ENCODE measurements at regions not wholly inside any gene's neighbourhood (a gene's known extent, or its start where the extent isn't known, plus 50 kb on each side); places are given as distances from the start of the nearest gene placed in this dataset.

GRCh38 chr4:66328803-66329574 is 658.7 kb upstream of the EPHA5 start (continued):
- TF ChIP-seq, protein P1, sequence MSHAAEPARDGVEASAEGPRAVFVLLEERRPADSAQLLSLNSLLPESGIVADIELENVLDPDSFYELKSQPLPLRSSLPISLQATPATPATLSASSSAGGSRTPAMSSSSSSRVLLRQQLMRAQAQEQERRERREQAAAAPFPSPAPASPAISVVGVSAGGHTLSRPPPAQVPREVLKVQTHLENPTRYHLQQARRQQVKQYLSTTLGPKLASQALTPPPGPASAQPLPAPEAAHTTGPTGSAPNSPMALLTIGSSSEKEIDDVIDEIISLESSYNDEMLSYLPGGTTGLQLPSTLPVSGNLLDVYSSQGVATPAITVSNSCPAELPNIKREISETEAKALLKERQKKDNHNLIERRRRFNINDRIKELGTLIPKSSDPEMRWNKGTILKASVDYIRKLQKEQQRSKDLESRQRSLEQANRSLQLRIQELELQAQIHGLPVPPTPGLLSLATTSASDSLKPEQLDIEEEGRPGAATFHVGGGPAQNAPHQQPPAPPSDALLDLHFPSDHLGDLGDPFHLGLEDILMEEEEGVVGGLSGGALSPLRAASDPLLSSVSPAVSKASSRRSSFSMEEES (CRISPR knock-in tag; IDR thresholded peaks at IDR 0.05), result no peak

DNA sequence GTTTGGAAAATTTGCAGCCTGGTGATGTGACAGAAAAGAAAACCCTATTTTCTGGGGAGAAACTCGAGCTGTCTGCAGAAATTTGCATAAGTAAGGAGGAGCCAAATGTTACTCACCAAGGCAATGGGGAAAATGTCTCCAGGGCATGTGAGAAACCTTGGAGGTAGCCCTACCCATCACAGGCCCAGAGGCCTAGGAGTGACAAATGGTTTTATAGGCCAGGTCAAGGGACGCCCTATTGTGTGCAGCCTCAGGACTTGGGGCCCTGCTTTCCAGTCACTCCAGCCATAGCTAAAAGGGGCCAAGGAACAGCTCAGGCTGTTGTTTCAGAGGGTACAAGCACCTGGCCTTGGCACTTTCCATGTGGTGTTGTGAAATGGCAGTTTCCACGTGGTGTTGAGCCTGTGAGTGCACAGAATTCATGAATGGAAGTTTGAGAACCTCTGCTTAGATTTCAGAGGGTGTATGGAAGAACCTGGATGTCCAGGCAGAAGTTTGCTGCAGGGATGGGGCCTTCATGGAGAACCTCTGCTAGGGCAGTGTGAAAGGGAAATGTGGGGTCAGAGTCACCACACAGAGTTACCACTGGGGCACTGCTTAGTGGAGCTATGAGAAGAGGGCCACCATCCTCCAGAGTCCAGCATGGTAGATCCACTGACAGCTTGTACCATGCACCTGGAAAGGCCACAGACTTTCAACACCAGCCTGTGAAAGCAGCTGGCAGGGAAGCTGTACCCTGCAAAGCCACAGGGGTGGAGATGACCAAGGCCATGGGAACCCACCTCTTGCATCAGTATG is 637.6 kb upstream of the EPHA5 start:
- H3K4me3 ChIP-seq (replicated peaks in 1 of 3; ENCODE audit: insufficient read depth in 1 of 3, low read depth in 2 of 3, low read length in 3 of 3), result no peak overlapping the region
- in situ Hi-C loops (cut with HindIII; ENCODE audit: extremely low pct_ligation_motif_present, low pct_unique_long_range_greater_than_20kb) (no loop called here), intact Hi-C loops (cut with micrococcal nuclease; ENCODE audit: unreplicated experiment) (no loop called here)
- H2AFZ ChIP-seq (ENCODE audit: low read length), result no peak overlapping the region
- no TSS peak for BruUV-seq (replicated peaks)
- no peak for DNase-seq (ENCODE audit: low spot score)
- peaks cover 23% of the 10 kb centered on the region for H3K9me3 ChIP-seq (ENCODE audit: low read length)
- no peaks in the 10 kb centered on the region for H3K79me2 ChIP-seq (ENCODE audit: insufficient read depth, low read length)
- ChIA-PET CTCF (ENCODE audit: low intra/inter-chr PET ratio, low total read pairs) (no interaction called here), POLR2A (no interaction called here)
- H3K9ac ChIP-seq (ENCODE audit: insufficient read depth, low read depth, low read length), result no peak overlapping the region
- H3K4me1 ChIP-seq (ENCODE audit: insufficient read depth, low read length), result no peaks in the 10 kb centered on the region
- FAIRE-seq, result no peak
- no peaks in the 10 kb centered on the region for H3K27me3 ChIP-seq (ENCODE audit: control insufficient read depth in 1 of 2, insufficient read depth in 2 of 2, low read length in 2 of 2)
- no peak overlapping the region for H3K4me2 ChIP-seq (ENCODE audit: low read depth, low read length)
- no peak for ATAC-seq
- H3K36me3 ChIP-seq (replicated peaks in 1 of 2; ENCODE audit: control insufficient read depth in 1 of 2, insufficient read depth in 2 of 2, low read length in 2 of 2), result no peaks in the 10 kb centered on the region
- no peak overlapping the region for H3K27ac ChIP-seq (ENCODE audit: extremely low read length, insufficient read depth, low read length)
- no peaks in the 10 kb centered on the region for H4K20me1 ChIP-seq (ENCODE audit: insufficient read depth, low read length)
- 0% methylated on average over 2 of the region's 3 CpGs for WGBS (ENCODE audit: low lambda C conversion rate)
- TF ChIP-seq TGIF2 (CRISPR knock-in tag; IDR thresholded peaks at IDR 0.05) (no peak), GATAD1 (CRISPR knock-in tag; IDR thresholded peaks at IDR 0.05) (no peak), ARNT (IDR thresholded peaks at IDR 0.05) (no peak), HOMEZ (CRISPR knock-in tag; IDR thresholded peaks at IDR 0.05; ENCODE audit: low read depth) (no peak), CBX2 (IDR thresholded peaks at IDR 0.05; ENCODE audit: low read depth, low read length) (no peak), CBX2 (CRISPR knock-in tag; IDR thresholded peaks at IDR 0.05; ENCODE audit: low read depth) (no peak), ARID2 (CRISPR knock-in tag; IDR thresholded peaks at IDR 0.05; ENCODE audit: borderline replicate concordance) (no peak), ZSCAN22 (CRISPR knock-in tag; IDR thresholded peaks at IDR 0.05) (no peak), SP5 (CRISPR knock-in tag; IDR thresholded peaks at IDR 0.05; ENCODE audit: borderline replicate concordance, low read depth) (no peak), ELF3 (CRISPR knock-in tag; IDR thresholded peaks at IDR 0.05) (no peak), ZNF816 (CRISPR knock-in tag; IDR thresholded peaks at IDR 0.05; ENCODE audit: borderline replicate concordance) (no peak), CC2D1A (CRISPR knock-in tag; IDR thresholded peaks at IDR 0.05) (no peak)
- TF ChIP-seq, protein P2, sequence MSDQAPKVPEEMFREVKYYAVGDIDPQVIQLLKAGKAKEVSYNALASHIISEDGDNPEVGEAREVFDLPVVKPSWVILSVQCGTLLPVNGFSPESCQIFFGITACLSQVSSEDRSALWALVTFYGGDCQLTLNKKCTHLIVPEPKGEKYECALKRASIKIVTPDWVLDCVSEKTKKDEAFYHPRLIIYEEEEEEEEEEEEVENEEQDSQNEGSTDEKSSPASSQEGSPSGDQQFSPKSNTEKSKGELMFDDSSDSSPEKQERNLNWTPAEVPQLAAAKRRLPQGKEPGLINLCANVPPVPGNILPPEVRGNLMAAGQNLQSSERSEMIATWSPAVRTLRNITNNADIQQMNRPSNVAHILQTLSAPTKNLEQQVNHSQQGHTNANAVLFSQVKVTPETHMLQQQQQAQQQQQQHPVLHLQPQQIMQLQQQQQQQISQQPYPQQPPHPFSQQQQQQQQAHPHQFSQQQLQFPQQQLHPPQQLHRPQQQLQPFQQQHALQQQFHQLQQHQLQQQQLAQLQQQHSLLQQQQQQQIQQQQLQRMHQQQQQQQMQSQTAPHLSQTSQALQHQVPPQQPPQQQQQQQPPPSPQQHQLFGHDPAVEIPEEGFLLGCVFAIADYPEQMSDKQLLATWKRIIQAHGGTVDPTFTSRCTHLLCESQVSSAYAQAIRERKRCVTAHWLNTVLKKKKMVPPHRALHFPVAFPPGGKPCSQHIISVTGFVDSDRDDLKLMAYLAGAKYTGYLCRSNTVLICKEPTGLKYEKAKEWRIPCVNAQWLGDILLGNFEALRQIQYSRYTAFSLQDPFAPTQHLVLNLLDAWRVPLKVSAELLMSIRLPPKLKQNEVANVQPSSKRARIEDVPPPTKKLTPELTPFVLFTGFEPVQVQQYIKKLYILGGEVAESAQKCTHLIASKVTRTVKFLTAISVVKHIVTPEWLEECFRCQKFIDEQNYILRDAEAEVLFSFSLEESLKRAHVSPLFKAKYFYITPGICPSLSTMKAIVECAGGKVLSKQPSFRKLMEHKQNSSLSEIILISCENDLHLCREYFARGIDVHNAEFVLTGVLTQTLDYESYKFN (CRISPR knock-in tag; conservative IDR thresholded peaks at IDR 0.05), result no peak
- TF ChIP-seq, protein P3, sequence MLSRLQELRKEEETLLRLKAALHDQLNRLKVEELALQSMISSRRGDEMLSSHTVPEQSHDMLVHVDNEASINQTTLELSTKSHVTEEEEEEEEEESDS (CRISPR knock-in tag; IDR thresholded peaks at IDR 0.05; ENCODE audit: borderline replicate concordance), result no peak

Measured in HepG2 (cell line).